ENCODE measurements at regions not wholly inside any gene's neighbourhood (a gene's known extent, or its start where the extent isn't known, plus 50 kb on each side); places are given as distances from the start of the nearest gene placed in this dataset.
"Not testable (repeated sequence)": the region's sequence is repeated elsewhere in the genome, so short reads cannot be mapped to it uniquely, and the experiment has no call there.

DNA sequence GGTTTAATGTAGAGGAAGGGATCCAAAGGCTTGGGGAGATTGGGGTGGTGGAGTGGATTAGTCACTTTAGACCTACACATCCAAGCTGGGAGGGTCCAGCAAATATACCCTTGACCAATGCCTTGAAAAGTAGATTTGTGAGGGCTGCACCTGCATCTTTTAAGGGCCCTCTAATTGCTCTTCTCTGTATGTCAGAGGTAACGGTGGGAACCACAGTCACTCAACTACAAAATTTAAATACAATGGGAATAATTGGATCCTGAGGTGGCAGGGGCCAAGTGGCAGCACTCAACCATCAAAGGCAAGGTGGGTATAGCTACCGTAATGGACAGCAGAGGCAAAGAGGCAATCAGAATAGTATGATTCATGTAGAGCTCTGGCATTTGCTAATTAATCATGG, 833.7 kb upstream of the ARRDC3 start:
- not testable (repeated sequence) for DNase-seq

- DNase-seq, result no peak
Observed at GRCh38 chr5:92215116-92215515, 832.0 kb upstream of the ARRDC3 start.

DNA sequence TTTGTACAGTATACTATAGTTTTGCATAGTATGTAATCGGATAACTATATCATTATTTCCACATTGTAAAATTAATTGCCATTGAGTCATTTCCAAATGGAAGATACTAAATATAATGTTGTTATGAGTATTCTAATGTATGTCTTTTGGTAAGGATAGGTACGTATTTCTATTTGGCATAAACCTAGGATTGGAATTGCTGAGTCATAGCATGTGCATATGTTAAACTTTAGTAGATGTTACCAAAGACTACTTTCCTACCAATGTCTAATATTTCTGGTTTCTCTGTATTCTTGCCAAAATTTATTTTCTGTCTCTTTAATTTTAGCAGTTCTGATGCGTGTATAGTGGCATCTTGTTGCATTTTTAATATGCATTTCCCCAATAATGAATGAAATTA, 825.1 kb upstream of the ARRDC3 start:
- DNase-seq, result no peak

GRCh38 chr5:92207151-92207550, 824.0 kb upstream of the ARRDC3 start:
- DNase-seq, result no peak

DNA sequence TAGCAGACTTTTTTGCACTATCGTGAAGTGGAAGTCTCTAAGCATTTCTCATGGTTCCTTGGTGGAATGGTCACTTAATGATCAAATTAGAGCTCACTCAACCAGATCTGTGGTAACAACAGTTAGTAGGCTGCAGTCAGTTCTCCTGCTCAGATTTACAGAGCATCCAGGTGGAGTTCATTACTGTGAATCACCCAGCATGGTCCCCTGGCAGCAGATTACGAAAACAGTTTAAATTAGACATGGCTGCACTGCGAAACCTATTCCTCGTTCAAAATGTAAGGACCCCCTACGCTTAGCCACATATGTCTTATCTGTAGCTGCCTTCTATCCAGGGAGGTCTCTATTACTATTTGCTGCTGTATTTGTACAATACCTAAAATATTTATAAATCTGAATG, 823.6 kb upstream of the ARRDC3 start:
- no peak for DNase-seq

DNA sequence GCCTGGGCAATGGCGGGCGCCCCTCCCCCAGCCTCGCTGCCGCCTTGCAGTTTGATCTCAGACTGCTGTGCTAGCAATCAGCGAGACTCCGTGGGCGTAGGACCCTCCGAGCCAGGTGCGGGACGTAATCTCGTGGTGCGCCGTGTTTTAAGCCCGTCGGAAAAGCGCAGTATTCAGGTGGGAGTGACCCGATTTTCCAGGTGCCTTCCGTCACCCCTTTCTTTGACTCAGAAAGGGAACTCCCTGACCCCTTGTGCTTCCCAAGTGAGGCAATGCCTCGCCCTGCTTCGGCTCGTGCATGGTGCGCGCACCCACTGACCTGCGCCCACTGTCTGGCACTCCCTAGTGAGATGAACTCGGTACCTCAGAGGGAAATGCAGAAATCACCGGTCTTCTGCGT, 815.9 kb upstream of the ARRDC3 start:
- not testable (repeated sequence) for DNase-seq

- no peak for DNase-seq
Observed at GRCh38 chr5:92181656-92182055, 798.5 kb upstream of the ARRDC3 start.

- no peak for DNase-seq
Observed at GRCh38 chr5:92180391-92180790, 797.3 kb upstream of the ARRDC3 start.

- DNase-seq, result no peak
Observed at GRCh38 chr5:92179651-92180050, 796.5 kb upstream of the ARRDC3 start.

- no peak for DNase-seq
Observed at GRCh38 chr5:92177926-92178487, 794.9 kb upstream of the ARRDC3 start.

GRCh38 chr5:92163906-92164305, 780.8 kb upstream of the ARRDC3 start:
- no peak for DNase-seq

GRCh38 chr5:92147798-92148197, 764.7 kb upstream of the ARRDC3 start:
- no peak for DNase-seq

DNA sequence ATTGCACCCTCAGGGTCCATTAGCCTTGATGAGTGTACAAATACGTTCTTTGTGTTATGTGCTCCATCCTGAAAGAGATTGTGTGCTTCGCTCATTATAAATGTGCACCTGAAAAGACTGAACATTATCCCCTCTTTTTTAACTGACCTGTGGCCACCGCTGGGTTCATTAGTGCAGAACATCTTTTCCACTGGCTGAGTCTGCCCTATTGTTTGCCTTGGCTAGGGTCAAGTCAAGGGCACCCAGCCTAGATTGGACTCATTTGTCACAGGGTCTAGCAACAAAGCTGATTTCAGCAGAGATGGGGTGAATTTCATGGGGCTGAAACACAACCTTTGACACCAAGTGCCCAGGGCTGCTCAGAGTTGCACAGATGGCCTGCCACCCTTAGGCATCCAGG, 764.1 kb upstream of the ARRDC3 start:
- no peak for DNase-seq

DNA sequence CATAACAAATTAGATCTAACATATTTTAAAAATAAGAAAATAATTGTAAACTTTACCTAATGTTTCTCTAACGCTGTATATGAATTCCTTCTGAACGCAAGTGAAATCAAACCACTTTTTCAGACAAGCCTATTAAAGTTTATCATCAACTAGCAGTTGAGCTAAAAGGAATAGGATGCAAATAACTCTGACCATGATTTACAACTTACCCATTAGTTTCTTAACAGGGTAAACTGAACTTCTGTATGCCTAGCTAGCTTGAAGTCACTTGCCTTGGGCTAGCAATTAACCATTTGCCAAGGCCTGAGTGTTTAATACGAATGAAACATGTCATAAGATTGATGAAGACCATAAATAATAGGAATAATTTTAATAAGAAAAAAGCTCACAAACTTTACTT, 762.7 kb upstream of the ARRDC3 start:
- no peak for DNase-seq

DNA sequence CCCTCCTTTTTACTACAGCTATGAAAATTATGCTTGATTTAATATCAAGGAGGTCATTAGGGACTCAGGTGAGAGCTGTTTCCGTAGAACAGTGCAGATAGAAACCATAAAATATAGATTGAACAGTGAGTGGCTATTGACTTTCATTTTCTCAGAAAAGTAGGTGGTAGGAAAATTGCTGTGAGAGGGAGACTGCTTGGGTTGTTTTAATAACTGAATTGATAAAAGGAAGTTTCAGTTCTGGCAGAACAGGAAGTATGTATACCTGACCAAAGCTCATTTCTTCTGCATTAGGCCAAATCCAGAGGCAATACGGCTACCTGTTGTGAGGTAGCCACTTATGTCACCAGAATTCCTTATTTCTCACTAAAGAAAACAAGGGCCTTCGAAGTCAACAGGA, 761.7 kb upstream of the ARRDC3 start:
- no peak for DNase-seq

- DNase-seq, result not testable (repeated sequence)
Observed at GRCh38 chr5:92132294-92132908, 749.3 kb upstream of the ARRDC3 start.

DNA sequence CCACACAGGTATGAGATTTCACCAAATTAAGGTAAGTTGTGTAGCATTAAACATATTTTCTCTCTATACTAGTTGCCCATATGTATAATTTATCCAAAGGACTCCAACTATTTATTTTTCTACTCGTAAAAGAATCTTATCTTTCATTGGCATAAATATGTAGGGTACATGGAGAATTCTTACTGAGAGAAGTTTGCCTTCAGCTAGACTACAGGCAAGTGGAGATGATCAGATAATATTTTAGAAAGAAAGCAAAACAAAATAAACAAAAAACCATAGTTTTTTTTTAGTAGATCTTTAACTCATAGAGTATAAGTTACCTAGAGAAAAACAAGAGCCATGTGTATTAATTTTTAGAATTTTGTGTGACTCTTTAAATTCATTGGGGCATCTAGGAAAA, 743.1 kb upstream of the ARRDC3 start:
- no peak for DNase-seq

DNA sequence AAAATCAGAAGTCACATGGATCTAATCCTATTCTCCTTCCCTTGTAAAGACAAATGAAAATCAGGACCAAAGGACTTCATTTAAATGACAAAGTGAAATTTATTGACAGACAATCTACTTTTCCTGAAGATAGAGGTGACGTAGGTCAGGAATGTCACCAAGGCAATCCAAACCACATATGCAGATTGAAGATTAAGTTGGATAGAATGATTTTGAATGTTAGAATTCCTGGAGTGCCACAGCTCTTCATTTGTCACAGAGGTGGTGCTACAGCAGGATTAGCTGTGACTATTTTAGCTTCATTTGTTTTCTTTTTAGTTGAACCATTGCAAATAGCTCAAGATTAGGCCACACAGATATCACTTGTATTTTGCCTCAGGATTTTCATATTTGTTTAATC, 736.0 kb upstream of the ARRDC3 start:
- no peak for DNase-seq

DNA sequence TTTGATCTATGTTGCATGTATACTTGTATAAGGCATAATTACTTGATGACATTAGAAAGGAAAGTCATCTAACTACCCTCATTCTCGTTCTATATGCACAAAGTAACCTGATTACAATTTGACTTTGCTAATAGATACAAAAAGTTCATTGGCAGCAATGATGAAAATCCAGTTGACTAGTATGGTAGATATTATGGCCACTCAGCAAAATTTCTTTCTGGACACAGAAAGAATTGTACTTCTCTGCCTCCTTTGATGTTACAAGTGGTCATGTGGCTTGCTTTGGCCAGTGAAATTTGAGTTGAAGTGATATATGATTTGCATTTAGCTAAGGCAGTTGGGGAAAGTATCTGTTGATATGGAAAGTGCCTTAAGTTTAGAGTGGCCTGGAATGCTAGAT, 723.7 kb upstream of the ARRDC3 start:
- DNase-seq, result no peak

GRCh38 chr5:92104126-92104525, 721.0 kb upstream of the ARRDC3 start:
- no peak for DNase-seq

GRCh38 chr5:92102313-92102712, 719.2 kb upstream of the ARRDC3 start:
- no peak for DNase-seq

DNA sequence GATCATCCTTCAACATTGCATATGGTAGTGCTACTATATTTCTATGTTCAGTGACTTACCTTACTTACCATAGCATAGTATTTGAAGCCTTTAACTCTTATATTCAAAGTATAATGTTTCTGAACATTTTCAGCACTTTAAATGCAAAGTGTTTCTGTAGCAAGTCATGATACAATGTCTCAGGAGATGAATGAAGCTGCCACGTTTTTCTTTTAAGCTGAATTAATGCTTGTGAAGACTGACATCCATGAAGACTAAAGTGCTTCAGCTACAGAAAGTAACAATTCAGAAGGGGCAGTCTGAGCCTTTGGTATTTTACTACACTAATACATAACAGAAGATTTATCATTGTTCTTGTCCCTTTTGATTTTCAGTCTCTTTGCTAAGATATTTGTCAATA, 709.1 kb upstream of the ARRDC3 start:
- no peak for DNase-seq

DNA sequence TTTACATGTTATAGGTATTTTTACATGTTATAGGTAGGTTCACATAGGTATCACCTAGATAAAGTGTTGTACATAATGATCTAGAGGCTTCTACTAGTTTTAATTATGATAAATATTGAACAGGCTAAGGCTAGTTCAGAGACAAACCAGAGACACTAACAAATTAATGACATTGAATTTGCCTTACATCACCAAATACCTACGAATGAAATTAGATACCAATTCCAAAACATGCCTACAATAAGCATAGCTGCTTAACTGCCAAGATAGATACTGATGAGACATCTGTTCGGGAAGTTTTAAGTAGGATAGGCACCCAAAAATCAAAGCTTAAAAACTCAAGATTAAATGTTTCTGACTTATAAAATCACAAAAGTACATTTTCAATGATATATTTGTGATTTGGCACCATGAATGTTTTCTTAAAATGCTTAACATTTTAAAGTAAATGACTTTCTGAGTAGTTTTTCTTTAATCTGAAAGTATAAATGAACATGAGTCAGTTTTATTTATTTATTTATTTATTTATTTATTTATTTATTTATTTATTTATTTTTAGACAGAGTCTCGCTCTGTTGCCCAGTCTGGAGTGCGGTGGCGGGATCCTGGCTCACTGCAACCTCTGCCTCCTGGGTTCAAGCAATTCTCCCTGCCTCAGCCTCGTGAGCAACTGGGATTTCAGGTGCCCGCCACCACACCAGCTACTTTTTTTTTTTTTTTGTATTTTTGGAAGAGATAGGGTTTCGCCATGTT, 703.1 kb upstream of the ARRDC3 start:
- no peak for DNase-seq

DNA sequence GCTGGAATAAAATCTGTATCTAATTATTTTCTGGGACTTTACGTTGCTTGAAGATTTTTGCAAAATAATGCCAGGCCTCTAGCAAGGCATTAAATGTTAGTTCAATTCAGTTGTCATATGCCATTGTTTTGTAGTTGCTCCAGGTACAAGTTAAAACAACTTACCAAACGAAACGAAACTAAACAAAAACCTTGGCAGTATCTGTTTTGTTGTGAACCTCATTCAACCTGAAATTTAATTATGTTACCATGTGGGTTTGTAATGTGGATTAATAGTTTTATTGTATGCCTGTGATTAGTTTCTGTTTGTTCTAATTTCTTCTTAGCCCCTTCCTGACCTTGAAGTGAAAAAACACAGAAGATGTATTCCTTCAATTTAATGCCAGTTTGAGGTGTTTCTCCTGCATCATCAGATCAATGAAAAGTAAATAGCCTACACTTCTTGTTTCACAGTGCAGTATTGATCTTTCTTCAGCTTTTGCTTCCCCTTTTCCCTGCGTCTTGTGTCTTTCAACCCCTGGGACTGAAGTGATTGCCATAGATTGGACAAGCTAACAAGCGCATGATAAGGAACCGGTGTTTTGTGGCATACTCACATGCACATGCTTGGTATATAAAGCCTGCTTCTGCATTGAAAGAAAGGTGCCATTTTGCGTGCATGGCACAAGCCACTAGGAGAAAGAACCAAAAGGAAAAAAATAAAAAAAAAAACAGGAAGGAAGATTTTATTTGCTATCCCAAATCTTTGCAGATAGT, 699.0 kb upstream of the ARRDC3 start:
- no peak for DNase-seq
